Loucy (cell line): ENCODE measurements at regions not wholly inside any gene's neighbourhood (a gene's known extent, or its start where the extent isn't known, plus 50 kb on each side); places are given as distances from the start of the nearest gene placed in this dataset.

Source experiments
- H2AFZ ChIP-seq: fragments of 200-600 bp; sonication (generic); 2 replicates; pipeline ENCODE4 v1.6.0; 2016; ENCODE audit warnings: antibody characterized with exemption, mild to moderate bottlenecking, low read length, moderate library complexity
- H3F3A ChIP-seq: fragments of 200-600 bp; 2 replicates; pipeline ENCODE4 v1.6.0; 2016; ENCODE audit warnings: antibody characterized with exemption, low read depth, mild to moderate bottlenecking
- H3K27me3 ChIP-seq: fragments of 200-600 bp; sonication (generic); 2 replicates; pipeline ENCODE4 v1.6.1; 2014; ENCODE audit warnings: low read length, mild to moderate bottlenecking; ENCODE audit not compliant: insufficient read depth, poor library complexity, severe bottlenecking
- H3K36me3 ChIP-seq: fragments of 200-600 bp; sonication (generic); 2 replicates; pipeline ENCODE4 v1.6.1; 2016; ENCODE audit warnings: low read length; ENCODE audit not compliant: insufficient read depth
- H3K4me1 ChIP-seq: fragments of 200-600 bp; sonication (generic); 2 replicates; pipeline ENCODE4 v1.5.1; 2014; ENCODE audit warnings: low read length, mild to moderate bottlenecking; ENCODE audit not compliant: insufficient read depth, poor library complexity, severe bottlenecking
- H3K4me2 ChIP-seq: fragments of 200-600 bp; sonication (generic); 2 replicates; pipeline ENCODE4 v1.6.0; 2014; ENCODE audit warnings: antibody characterized with exemption, low read length, low read depth, mild to moderate bottlenecking; ENCODE audit not compliant: poor library complexity, severe bottlenecking
- H3K4me3 ChIP-seq: fragments of 200-600 bp; sonication (generic); 2 replicates; pipeline ENCODE4 v1.5.1; 2014; ENCODE audit warnings: low read length, mild to moderate bottlenecking, mixed read lengths; ENCODE audit not compliant: poor library complexity, severe bottlenecking
- H3K79me2 ChIP-seq: fragments of 200-600 bp; sonication (generic); 2 replicates; pipeline ENCODE4 v1.6.1; 2014; ENCODE audit warnings: low read length; ENCODE audit not compliant: insufficient read depth
- H3K9ac ChIP-seq: fragments of 200-600 bp; sonication (generic); 2 replicates; pipeline ENCODE4 v1.6.0; 2014; ENCODE audit warnings: mild to moderate bottlenecking, low read depth, low read length, moderate library complexity; ENCODE audit not compliant: poor library complexity, severe bottlenecking
- H3K9me2 ChIP-seq: fragments of 200-600 bp; sonication (generic); replicated peaks from 2 replicates; pipeline ENCODE4 v1.6.1; 2016; ENCODE audit warnings: low read depth, low read length, mixed read lengths
- H3K9me3 ChIP-seq: fragments of 200-600 bp; sonication (generic); 2 replicates; pipeline ENCODE4 v1.6.1; 2014; ENCODE audit warnings: mild to moderate bottlenecking, antibody characterized with exemption, low read length, low read depth; ENCODE audit not compliant: insufficient read depth
- H4K20me1 ChIP-seq: fragments of 200-600 bp; sonication (generic); 2 replicates; pipeline ENCODE4 v1.6.0; 2014; ENCODE audit warnings: antibody characterized with exemption, low read length, mild to moderate bottlenecking; ENCODE audit not compliant: insufficient read depth, poor library complexity, severe bottlenecking
- CTCF ChIP-seq: fragments of 200-600 bp; sonication (generic); conservative IDR thresholded peaks from 2 replicates; pipeline ENCODE4 v1.5.1; 2014; ENCODE audit warnings: mild to moderate bottlenecking, antibody characterized with exemption, low read length
- EZH2phosphoT487 ChIP-seq: fragments of 200-600 bp; IDR thresholded peaks from 2 replicates; pipeline ENCODE4 v1.6.1; 2018; ENCODE audit warnings: antibody characterized with exemption, mild to moderate bottlenecking, moderate library complexity, borderline replicate concordance

- H3K79me2 ChIP-seq, result no peaks in the 10 kb centered on the region
- no peak overlapping the region for H3K4me3 ChIP-seq
- no peak overlapping the region for H2AFZ ChIP-seq
- no peaks in the 10 kb centered on the region for H3K9me2 ChIP-seq
- TF ChIP-seq EZH2phosphoT487 (no peak), CTCF (no peak)
- no peak overlapping the region for H3K9ac ChIP-seq
- H3K27me3 ChIP-seq, result no peaks in the 10 kb centered on the region
- peaks cover 13% of the 10 kb centered on the region for H3K4me1 ChIP-seq
- no peaks in the 10 kb centered on the region for H3F3A ChIP-seq
- no peaks in the 10 kb centered on the region for H3K9me3 ChIP-seq
- H3K4me2 ChIP-seq, result no peak overlapping the region
- no peaks in the 10 kb centered on the region for H4K20me1 ChIP-seq
- no peaks in the 10 kb centered on the region for H3K36me3 ChIP-seq
Measured at GRCh38 chr4:171594293-171594692, 218.9 kb upstream of the GALNTL6 start.

- H4K20me1 ChIP-seq, result no peaks in the 10 kb centered on the region
- no peaks in the 10 kb centered on the region for H3F3A ChIP-seq
- no peak overlapping the region for H3K9ac ChIP-seq
- H3K79me2 ChIP-seq, result no peaks in the 10 kb centered on the region
- H3K4me1 ChIP-seq, result peaks cover 18% of the 10 kb centered on the region
- no peaks in the 10 kb centered on the region for H3K36me3 ChIP-seq
- no peaks in the 10 kb centered on the region for H3K9me3 ChIP-seq
- no peaks in the 10 kb centered on the region for H3K27me3 ChIP-seq
- H3K4me3 ChIP-seq, result peak overlapping the region; percentile 38
- peak overlapping the region; percentile 55 for H3K4me2 ChIP-seq
- TF ChIP-seq CTCF (no peak), EZH2phosphoT487 (no peak)
- H2AFZ ChIP-seq, result peak overlapping the region; percentile 62; the same call in 1 of the 2 replicates
- H3K9me2 ChIP-seq, result no peaks in the 10 kb centered on the region
Measured at GRCh38 chr4:171590716-171591115, 222.5 kb upstream of the GALNTL6 start.

- no peaks in the 10 kb centered on the region for H4K20me1 ChIP-seq
- no peaks in the 10 kb centered on the region for H3K9me3 ChIP-seq
- H3K4me2 ChIP-seq, result no peak overlapping the region
Measured at GRCh38 chr4:171588764-171589163, 224.4 kb upstream of the GALNTL6 start.

GRCh38 chr4:171588051-171588545, 225.1 kb upstream of the GALNTL6 start:
- Histone ChIP-seq H4K20me1 (no peaks in the 10 kb centered on the region), H3K9me2 (no peaks in the 10 kb centered on the region), H3K27me3 (no peaks in the 10 kb centered on the region), H3K4me3 (no peak overlapping the region), H3K4me1 (peaks cover 18% of the 10 kb centered on the region), H3K36me3 (no peaks in the 10 kb centered on the region), H3K9ac (no peak overlapping the region), H3K79me2 (no peaks in the 10 kb centered on the region), H2AFZ (no peak overlapping the region), H3F3A (no peaks in the 10 kb centered on the region), H3K9me3 (no peaks in the 10 kb centered on the region), H3K4me2 (no peak overlapping the region)
- TF ChIP-seq EZH2phosphoT487 (no peak), CTCF (no peak)

More at GRCh38 chr4:171588764-171589163, 224.4 kb upstream of the GALNTL6 start:
- TF ChIP-seq EZH2phosphoT487, result no peak
- H3K79me2 ChIP-seq, result no peaks in the 10 kb centered on the region
- H3K4me3 ChIP-seq, result no peak overlapping the region
- H3K27me3 ChIP-seq, result no peaks in the 10 kb centered on the region
- no peaks in the 10 kb centered on the region for H3K36me3 ChIP-seq
- peaks cover 18% of the 10 kb centered on the region for H3K4me1 ChIP-seq
- H3K9me2 ChIP-seq, result no peaks in the 10 kb centered on the region
- H2AFZ ChIP-seq, result no peak overlapping the region
- no peaks in the 10 kb centered on the region for H3F3A ChIP-seq
- no peak overlapping the region for H3K9ac ChIP-seq
